ENCODE measurements at regions not wholly inside any gene's neighbourhood (a gene's known extent, or its start where the extent isn't known, plus 50 kb on each side); places are given as distances from the start of the nearest gene placed in this dataset.

DNA sequence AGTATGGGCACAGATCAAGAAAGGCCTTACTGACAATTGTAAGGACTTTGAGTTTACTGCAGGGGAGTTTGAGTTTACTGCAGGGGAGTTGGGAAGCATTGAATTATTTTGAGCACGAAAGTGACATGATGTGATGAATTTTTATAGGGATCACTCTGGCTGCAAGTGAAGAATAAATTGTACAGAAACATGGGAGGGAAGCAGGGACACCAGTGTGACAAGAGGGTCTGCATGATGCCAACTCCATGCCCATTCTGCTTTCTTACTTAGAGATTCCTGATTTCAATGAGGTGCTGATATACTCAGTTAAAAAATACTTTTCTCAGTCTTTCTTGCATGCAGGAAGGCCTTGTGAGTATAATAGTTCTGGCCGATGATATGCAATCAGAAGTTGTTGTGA, 234.4 kb downstream of the CENPF start:
- no peak for TF ChIP-seq POLR2A (IDR thresholded peaks at IDR 0.05; ENCODE audit: extremely low read depth, insufficient read length)
- TF ChIP-seq, protein P1, sequence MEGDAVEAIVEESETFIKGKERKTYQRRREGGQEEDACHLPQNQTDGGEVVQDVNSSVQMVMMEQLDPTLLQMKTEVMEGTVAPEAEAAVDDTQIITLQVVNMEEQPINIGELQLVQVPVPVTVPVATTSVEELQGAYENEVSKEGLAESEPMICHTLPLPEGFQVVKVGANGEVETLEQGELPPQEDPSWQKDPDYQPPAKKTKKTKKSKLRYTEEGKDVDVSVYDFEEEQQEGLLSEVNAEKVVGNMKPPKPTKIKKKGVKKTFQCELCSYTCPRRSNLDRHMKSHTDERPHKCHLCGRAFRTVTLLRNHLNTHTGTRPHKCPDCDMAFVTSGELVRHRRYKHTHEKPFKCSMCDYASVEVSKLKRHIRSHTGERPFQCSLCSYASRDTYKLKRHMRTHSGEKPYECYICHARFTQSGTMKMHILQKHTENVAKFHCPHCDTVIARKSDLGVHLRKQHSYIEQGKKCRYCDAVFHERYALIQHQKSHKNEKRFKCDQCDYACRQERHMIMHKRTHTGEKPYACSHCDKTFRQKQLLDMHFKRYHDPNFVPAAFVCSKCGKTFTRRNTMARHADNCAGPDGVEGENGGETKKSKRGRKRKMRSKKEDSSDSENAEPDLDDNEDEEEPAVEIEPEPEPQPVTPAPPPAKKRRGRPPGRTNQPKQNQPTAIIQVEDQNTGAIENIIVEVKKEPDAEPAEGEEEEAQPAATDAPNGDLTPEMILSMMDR (IDR thresholded peaks at IDR 0.05; ENCODE audit: low read depth, low read length) = no peak
- H3K4me3 ChIP-seq (ENCODE audit: low read depth, low read length) = no peak overlapping the region
- DNase-seq (ENCODE audit: low read depth) = no peak

DNA sequence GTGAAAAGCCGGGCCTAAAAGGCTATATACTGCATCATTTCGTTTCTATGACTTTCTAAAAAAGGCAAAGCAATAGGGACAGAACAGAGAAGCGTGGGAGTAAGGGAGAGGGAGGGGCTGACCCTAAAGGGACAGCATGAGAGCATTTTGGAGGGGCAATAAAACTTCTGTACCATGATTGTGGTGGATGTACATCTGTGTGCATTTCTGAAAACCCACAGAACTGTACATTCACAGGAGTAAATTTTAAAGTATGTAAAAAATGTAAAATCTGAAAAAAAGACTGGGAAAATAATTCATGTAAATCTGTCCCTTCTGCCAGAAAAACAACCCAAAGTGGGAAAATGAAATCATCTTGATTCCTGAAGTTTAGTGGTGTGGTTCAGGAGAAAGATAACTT, 235.4 kb downstream of the CENPF start:
- TF ChIP-seq, protein P2, sequence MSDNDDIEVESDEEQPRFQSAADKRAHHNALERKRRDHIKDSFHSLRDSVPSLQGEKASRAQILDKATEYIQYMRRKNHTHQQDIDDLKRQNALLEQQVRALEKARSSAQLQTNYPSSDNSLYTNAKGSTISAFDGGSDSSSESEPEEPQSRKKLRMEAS (IDR thresholded peaks at IDR 0.05; ENCODE audit: low read depth, low read length) = no peak
- TF ChIP-seq, protein P1 (IDR thresholded peaks at IDR 0.05; ENCODE audit: low read depth, low read length) = no peak
- TF ChIP-seq POLR2A (IDR thresholded peaks at IDR 0.05; ENCODE audit: extremely low read depth, insufficient read length) (no peak), MYC (IDR thresholded peaks at IDR 0.05; ENCODE audit: low read depth, low read length) (no peak)
- no peak for DNase-seq (ENCODE audit: low read depth)
- H3K4me3 ChIP-seq (ENCODE audit: low read depth, low read length) = no peak overlapping the region

DNA sequence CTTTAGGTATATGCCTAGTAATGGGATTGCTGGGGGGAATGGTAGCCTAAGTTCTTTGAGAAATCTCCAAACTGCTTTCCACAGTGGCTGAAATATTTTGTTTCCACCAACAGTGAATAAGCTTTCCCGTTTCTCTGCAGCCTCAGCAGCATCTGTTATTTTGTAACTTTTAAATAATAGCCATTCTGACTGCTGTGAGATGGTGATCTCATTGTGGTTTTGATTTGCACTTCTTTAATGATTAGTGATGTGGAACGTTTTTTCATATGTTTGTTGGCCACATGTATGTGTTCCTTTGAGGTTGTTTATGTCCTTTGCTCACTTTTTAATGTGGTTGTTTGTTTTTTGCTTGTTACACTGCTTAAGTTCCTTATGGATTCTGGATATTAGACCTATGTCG, 237.4 kb downstream of the CENPF start:
- TF ChIP-seq, protein P1 (IDR thresholded peaks at IDR 0.05; ENCODE audit: low read depth, low read length) = no peak
- TF ChIP-seq, protein P2 (IDR thresholded peaks at IDR 0.05; ENCODE audit: low read depth, low read length) = no peak
- TF ChIP-seq POLR2A (IDR thresholded peaks at IDR 0.05; ENCODE audit: extremely low read depth, insufficient read length) (no peak), MYC (IDR thresholded peaks at IDR 0.05; ENCODE audit: low read depth, low read length) (no peak)
- no peak overlapping the region for H3K4me3 ChIP-seq (ENCODE audit: low read depth, low read length)
- no peak for DNase-seq (ENCODE audit: low read depth)

DNA sequence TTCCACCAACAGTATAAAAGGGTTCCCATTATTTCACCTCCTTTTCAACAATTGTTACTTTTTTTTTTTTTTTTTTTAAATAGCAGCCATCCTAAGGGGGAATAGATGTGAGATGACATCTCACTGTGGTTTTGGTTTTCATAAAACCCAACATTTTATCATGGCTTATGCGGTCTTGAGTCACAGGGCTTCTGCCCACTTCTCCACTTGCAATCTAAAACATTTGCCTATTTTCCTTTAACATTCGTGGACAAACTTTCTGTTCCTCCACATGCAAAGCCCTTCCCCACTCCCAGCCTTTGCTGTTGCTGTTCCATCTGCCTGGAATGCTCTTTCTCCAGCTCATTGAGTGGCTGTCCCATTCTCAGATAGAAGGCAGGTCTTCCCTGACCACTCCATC, 239.7 kb upstream of the KCNK2 start:
- H3K4me3 ChIP-seq (ENCODE audit: low read depth, low read length) = no peak overlapping the region
- no peak for TF ChIP-seq MYC (IDR thresholded peaks at IDR 0.05; ENCODE audit: low read depth, low read length)
- TF ChIP-seq, protein P1 (IDR thresholded peaks at IDR 0.05; ENCODE audit: low read depth, low read length) = no peak
- no peak for TF ChIP-seq POLR2A (IDR thresholded peaks at IDR 0.05; ENCODE audit: extremely low read depth, insufficient read length)
- TF ChIP-seq, protein P2 (IDR thresholded peaks at IDR 0.05; ENCODE audit: low read depth, low read length) = no peak
- no peak for DNase-seq (ENCODE audit: low read depth)

DNA sequence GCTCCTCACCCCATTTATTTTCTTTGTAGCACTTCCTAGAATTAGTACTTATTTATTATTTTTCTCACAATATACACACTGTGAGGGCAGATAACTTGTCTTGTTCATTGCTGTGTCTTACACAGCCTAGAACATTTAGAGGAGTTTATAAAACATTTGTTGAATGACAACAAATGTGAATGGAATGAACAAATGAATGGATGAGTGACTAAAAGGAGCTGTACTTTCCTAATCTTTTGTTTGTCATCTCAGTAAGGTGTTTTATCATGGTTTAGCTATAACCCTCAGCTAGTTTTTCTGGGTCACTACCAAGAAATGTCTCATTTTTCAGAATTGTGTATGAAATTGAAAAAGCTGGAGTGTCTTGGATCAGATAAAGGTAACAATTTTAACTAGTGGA, 239.3 kb upstream of the KCNK2 start:
- DNase-seq (ENCODE audit: low read depth) = no peak
- H3K4me3 ChIP-seq (ENCODE audit: low read depth, low read length) = no peak overlapping the region
- TF ChIP-seq MYC (IDR thresholded peaks at IDR 0.05; ENCODE audit: low read depth, low read length) = no peak
- TF ChIP-seq, protein P2 (IDR thresholded peaks at IDR 0.05; ENCODE audit: low read depth, low read length) = no peak

DNA sequence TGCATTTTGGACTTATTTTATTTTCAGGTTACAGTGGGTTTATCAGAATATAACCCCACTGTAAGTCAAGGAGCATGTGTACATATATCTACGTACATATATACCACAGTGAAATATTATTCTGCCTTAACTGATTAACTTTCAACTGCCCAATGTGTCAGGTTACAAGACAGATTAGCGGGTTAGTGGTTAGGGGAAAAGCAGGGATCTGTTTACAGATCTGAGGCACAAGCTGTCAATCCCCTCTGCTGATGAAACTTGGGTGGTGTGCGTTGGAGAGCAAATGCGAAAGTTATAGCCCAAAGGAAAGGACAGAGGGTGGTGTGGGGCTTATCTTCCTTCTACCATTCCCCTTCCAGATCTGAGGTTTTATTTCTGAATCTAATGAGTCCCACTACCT, 238.2 kb upstream of the KCNK2 start:
- H3K4me3 ChIP-seq (ENCODE audit: low read depth, low read length) = no peak overlapping the region
- TF ChIP-seq, protein P1 (IDR thresholded peaks at IDR 0.05; ENCODE audit: low read depth, low read length) = no peak
- TF ChIP-seq MYC (IDR thresholded peaks at IDR 0.05; ENCODE audit: low read depth, low read length) = no peak
- DNase-seq (ENCODE audit: low read depth) = no peak
